ENCODE measurements at regions not wholly inside any gene's neighbourhood (a gene's known extent, or its start where the extent isn't known, plus 50 kb on each side); places are given as distances from the start of the nearest gene placed in this dataset.

GRCh38 chr10:10958041-10958440 is 59.6 kb upstream of the CELF2 start:
- no peak for DNase-seq (ENCODE audit: low spot score)
- in situ Hi-C loops (cut with MboI; ENCODE audit: low sequenced_read_pairs, unreplicated experiment) = no loop called here
- TF ChIP-seq CTCF (IDR thresholded peaks at IDR 0.05; ENCODE audit: borderline replicate concordance, control extremely low read depth, extremely low read depth, insufficient read depth, missing control alignments) = no peak

- in situ Hi-C loops (cut with MboI; ENCODE audit: low sequenced_read_pairs, unreplicated experiment) = no loop called here
- TF ChIP-seq CTCF (IDR thresholded peaks at IDR 0.05; ENCODE audit: borderline replicate concordance, control extremely low read depth, extremely low read depth, insufficient read depth, missing control alignments) = no peak
- DNase-seq (ENCODE audit: low spot score) = no peak
Observed at GRCh38 chr10:10959666-10960065, 58.0 kb upstream of the CELF2 start.

- no peak for TF ChIP-seq CTCF (IDR thresholded peaks at IDR 0.05; ENCODE audit: borderline replicate concordance, control extremely low read depth, extremely low read depth, insufficient read depth, missing control alignments)
- in situ Hi-C loops (cut with MboI; ENCODE audit: low sequenced_read_pairs, unreplicated experiment) = no loop called here
- no peak for DNase-seq (ENCODE audit: low spot score)
Observed at GRCh38 chr10:10960534-10960933, 57.1 kb upstream of the CELF2 start.

- no peak for DNase-seq (ENCODE audit: low spot score)
- in situ Hi-C loops (cut with MboI; ENCODE audit: low sequenced_read_pairs, unreplicated experiment) = no loop called here
Observed at GRCh38 chr10:10961072-10961471, 56.6 kb upstream of the CELF2 start.

GRCh38 chr10:10967029-10967428 is 50.6 kb upstream of the CELF2 start:
- TF ChIP-seq CTCF (IDR thresholded peaks at IDR 0.05; ENCODE audit: borderline replicate concordance, control extremely low read depth, extremely low read depth, insufficient read depth, missing control alignments) = no peak
- in situ Hi-C loops (cut with MboI; ENCODE audit: low sequenced_read_pairs, unreplicated experiment) = no loop called here
- DNase-seq (ENCODE audit: low spot score) = no peak

More at GRCh38 chr10:10961072-10961471, 56.6 kb upstream of the CELF2 start:
- no peak for TF ChIP-seq CTCF (IDR thresholded peaks at IDR 0.05; ENCODE audit: borderline replicate concordance, control extremely low read depth, extremely low read depth, insufficient read depth, missing control alignments)

GRCh38 chr10:10967581-10968256 is 50.0 kb upstream of the CELF2 start:
- in situ Hi-C loops (cut with MboI; ENCODE audit: low sequenced_read_pairs, unreplicated experiment) = no loop called here
- TF ChIP-seq CTCF (IDR thresholded peaks at IDR 0.05; ENCODE audit: borderline replicate concordance, control extremely low read depth, extremely low read depth, insufficient read depth, missing control alignments) = no peak

More at GRCh38 chr10:10967581-10968256, 50.0 kb upstream of the CELF2 start:
- no peak for DNase-seq (ENCODE audit: low spot score)
